ENCODE measurements at regions not wholly inside any gene's neighbourhood (a gene's known extent, or its start where the extent isn't known, plus 50 kb on each side); places are given as distances from the start of the nearest gene placed in this dataset.

DNA sequence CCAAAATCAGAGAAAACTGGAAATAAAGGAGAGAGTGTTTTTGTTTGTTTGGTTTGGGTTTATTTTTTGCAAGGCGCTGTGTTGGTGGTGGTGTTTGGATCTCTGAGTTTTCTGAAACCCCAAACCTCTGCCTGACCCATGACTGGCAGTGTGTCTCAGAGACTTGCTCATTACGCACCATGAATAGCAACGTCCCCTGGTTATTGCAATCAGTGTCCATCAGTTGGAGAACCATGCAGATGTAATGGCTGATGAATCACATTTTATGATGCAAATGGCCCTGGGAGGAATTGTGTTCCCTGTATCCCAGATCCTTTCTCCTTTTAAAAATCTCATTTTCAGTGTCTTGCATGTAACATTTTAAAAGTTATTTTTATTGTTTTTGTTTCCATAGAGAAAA, 362.8 kb downstream of the PMP22 start:
- no peak overlapping the region for H3K4me2 ChIP-seq (ENCODE audit: low read length)
- RAD21 ChIA-PET (ENCODE audit: low non-redundant PET in 1 of 2, low total read pairs in 2 of 2, uncharacterized antibody in 2 of 2, unreplicated experiment in 2 of 2) = no interaction called here
- no peak overlapping the region for H3K27ac ChIP-seq (ENCODE audit: low read depth, low read length)
- H3K4me3 ChIP-seq (replicated peaks in 1 of 2; ENCODE audit: low read depth in 1 of 2, low read length in 2 of 2) = no peak overlapping the region
- TF ChIP-seq, protein P1, sequence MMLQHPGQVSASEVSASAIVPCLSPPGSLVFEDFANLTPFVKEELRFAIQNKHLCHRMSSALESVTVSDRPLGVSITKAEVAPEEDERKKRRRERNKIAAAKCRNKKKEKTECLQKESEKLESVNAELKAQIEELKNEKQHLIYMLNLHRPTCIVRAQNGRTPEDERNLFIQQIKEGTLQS (IDR thresholded peaks at IDR 0.05) = no peak
- TF ChIP-seq, protein P2, sequence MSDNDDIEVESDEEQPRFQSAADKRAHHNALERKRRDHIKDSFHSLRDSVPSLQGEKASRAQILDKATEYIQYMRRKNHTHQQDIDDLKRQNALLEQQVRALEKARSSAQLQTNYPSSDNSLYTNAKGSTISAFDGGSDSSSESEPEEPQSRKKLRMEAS (IDR thresholded peaks at IDR 0.05) = no peak
- TF ChIP-seq CEBPB (IDR thresholded peaks at IDR 0.05; ENCODE audit: low read depth) (no peak), JUND (IDR thresholded peaks at IDR 0.05) (no peak), SP1 (IDR thresholded peaks at IDR 0.05; ENCODE audit: low read depth) (no peak), ZFX (IDR thresholded peaks at IDR 0.05) (no peak), FOSL1 (IDR thresholded peaks at IDR 0.05; ENCODE audit: low read depth) (no peak), ZNF274 (IDR thresholded peaks at IDR 0.05; ENCODE audit: low read depth, low read length) (no peak), SRF (IDR thresholded peaks at IDR 0.05; ENCODE audit: low read depth) (no peak)
- H3K27me3 ChIP-seq (ENCODE audit: insufficient read depth, low read length) = no peaks in the 10 kb centered on the region
- POLR2A ChIA-PET = no interaction called here
- DNase-seq (ENCODE audit: low read depth, low spot score) (no peak), ATAC-seq (no peak)
- H3K9ac ChIP-seq (ENCODE audit: low read length) = no peak overlapping the region
- no peaks in the 10 kb centered on the region for H3K36me3 ChIP-seq (ENCODE audit: control insufficient read depth in 1 of 2, insufficient read depth in 2 of 2, low read length in 2 of 2)
- H3K4me1 ChIP-seq (ENCODE audit: control insufficient read depth in 1 of 2, insufficient read depth in 2 of 2, low read length in 2 of 2) = no peaks in the 10 kb centered on the region
- intact Hi-C loops (cut with micrococcal nuclease) = no loop called here
- H3K79me2 ChIP-seq (ENCODE audit: insufficient read depth, low read length) = no peaks in the 10 kb centered on the region
- H2AFZ ChIP-seq (ENCODE audit: low read depth, low read length, poor library complexity, severe bottlenecking) = no peak overlapping the region
- no peaks in the 10 kb centered on the region for H3K9me3 ChIP-seq (ENCODE audit: control insufficient read depth in 1 of 2, insufficient read depth in 1 of 2, low read depth in 1 of 2, low read length in 2 of 2)
- CTCF ChIA-PET = no interaction called here
- BruUV-seq (replicated peaks) = no TSS peak
- no peaks in the 10 kb centered on the region for H4K20me1 ChIP-seq (ENCODE audit: insufficient read depth)
- no peaks in the 10 kb centered on the region for H3K9me2 ChIP-seq (ENCODE audit: insufficient read depth)

DNA sequence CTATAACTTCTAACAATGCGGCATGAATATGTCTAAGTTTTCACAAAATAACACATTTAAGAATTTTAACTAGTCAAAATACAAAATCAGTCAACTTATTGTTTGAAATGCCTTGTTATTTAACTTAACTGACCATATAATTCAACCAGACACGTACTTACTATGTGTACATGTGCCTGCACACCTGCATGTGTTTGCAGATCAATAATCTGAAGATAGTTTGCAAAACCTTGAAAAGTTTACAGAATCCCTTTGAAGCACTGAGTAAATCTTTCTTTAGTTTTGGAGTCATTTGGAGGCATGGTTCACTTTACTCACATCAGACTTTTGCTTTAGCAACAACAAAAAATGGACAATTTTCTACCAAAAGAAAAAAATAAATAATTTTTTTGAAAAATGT, 363.8 kb downstream of the PMP22 start:
- no TSS peak for BruUV-seq (replicated peaks)
- Histone ChIP-seq H4K20me1 (ENCODE audit: insufficient read depth) (no peaks in the 10 kb centered on the region), H2AFZ (ENCODE audit: low read depth, low read length, poor library complexity, severe bottlenecking) (no peak overlapping the region), H3K27ac (ENCODE audit: low read depth, low read length) (no peak overlapping the region), H3K4me2 (ENCODE audit: low read length) (no peak overlapping the region), H3K9me3 (ENCODE audit: control insufficient read depth in 1 of 2, insufficient read depth in 1 of 2, low read depth in 1 of 2, low read length in 2 of 2) (no peaks in the 10 kb centered on the region; a peak in 1 of 4 replicates), H3K4me3 (replicated peaks in 1 of 2; ENCODE audit: low read depth in 1 of 2, low read length in 2 of 2) (no peak overlapping the region), H3K79me2 (ENCODE audit: insufficient read depth, low read length) (no peaks in the 10 kb centered on the region), H3K27me3 (ENCODE audit: insufficient read depth, low read length) (no peaks in the 10 kb centered on the region), H3K36me3 (ENCODE audit: control insufficient read depth in 1 of 2, insufficient read depth in 2 of 2, low read length in 2 of 2) (no peaks in the 10 kb centered on the region), H3K4me1 (ENCODE audit: control insufficient read depth in 1 of 2, insufficient read depth in 2 of 2, low read length in 2 of 2) (no peaks in the 10 kb centered on the region), H3K9ac (ENCODE audit: low read length) (no peak overlapping the region), H3K9me2 (ENCODE audit: insufficient read depth) (no peaks in the 10 kb centered on the region)
- no peak for DNase-seq (ENCODE audit: low read depth, low spot score)
- POLR2A ChIA-PET = no interaction called here
- RAD21 ChIA-PET (ENCODE audit: low non-redundant PET in 1 of 2, low total read pairs in 2 of 2, uncharacterized antibody in 2 of 2, unreplicated experiment in 2 of 2) = no interaction called here
- CTCF ChIA-PET = no interaction called here
- TF ChIP-seq, protein P3, sequence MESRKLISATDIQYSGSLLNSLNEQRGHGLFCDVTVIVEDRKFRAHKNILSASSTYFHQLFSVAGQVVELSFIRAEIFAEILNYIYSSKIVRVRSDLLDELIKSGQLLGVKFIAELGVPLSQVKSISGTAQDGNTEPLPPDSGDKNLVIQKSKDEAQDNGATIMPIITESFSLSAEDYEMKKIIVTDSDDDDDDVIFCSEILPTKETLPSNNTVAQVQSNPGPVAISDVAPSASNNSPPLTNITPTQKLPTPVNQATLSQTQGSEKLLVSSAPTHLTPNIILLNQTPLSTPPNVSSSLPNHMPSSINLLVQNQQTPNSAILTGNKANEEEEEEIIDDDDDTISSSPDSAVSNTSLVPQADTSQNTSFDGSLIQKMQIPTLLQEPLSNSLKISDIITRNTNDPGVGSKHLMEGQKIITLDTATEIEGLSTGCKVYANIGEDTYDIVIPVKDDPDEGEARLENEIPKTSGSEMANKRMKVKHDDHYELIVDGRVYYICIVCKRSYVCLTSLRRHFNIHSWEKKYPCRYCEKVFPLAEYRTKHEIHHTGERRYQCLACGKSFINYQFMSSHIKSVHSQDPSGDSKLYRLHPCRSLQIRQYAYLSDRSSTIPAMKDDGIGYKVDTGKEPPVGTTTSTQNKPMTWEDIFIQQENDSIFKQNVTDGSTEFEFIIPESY (IDR thresholded peaks at IDR 0.05; ENCODE audit: extremely low read depth, insufficient replicate concordance, low read length) = no peak
- TF ChIP-seq, protein P4, sequence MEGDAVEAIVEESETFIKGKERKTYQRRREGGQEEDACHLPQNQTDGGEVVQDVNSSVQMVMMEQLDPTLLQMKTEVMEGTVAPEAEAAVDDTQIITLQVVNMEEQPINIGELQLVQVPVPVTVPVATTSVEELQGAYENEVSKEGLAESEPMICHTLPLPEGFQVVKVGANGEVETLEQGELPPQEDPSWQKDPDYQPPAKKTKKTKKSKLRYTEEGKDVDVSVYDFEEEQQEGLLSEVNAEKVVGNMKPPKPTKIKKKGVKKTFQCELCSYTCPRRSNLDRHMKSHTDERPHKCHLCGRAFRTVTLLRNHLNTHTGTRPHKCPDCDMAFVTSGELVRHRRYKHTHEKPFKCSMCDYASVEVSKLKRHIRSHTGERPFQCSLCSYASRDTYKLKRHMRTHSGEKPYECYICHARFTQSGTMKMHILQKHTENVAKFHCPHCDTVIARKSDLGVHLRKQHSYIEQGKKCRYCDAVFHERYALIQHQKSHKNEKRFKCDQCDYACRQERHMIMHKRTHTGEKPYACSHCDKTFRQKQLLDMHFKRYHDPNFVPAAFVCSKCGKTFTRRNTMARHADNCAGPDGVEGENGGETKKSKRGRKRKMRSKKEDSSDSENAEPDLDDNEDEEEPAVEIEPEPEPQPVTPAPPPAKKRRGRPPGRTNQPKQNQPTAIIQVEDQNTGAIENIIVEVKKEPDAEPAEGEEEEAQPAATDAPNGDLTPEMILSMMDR (IDR thresholded peaks at IDR 0.05 in 2 of 3, conservative IDR thresholded peaks at IDR 0.05 in 1 of 3; ENCODE audit: borderline replicate concordance in 1 of 3, insufficient read depth in 1 of 3, low read depth in 2 of 3, low read length in 2 of 3) = no peak
- TF ChIP-seq, protein P2 (IDR thresholded peaks at IDR 0.05) = no peak
- TF ChIP-seq FOSL1 (IDR thresholded peaks at IDR 0.05; ENCODE audit: low read depth) (no peak), YY1 (IDR thresholded peaks at IDR 0.05; ENCODE audit: extremely low read depth, insufficient replicate concordance, low read depth, low read length) (no peak), TCF7L2 (IDR thresholded peaks at IDR 0.05; ENCODE audit: borderline replicate concordance, extremely low read depth, insufficient read depth, insufficient read length) (no peak), SP1 (IDR thresholded peaks at IDR 0.05; ENCODE audit: low read depth) (no peak), EZH2 (IDR thresholded peaks at IDR 0.05) (no peak)
- intact Hi-C loops (cut with micrococcal nuclease) = no loop called here
- no peak for ATAC-seq
